PC-9 (cell line): ENCODE measurements at regions not wholly inside any gene's neighbourhood (a gene's known extent, or its start where the extent isn't known, plus 50 kb on each side); places are given as distances from the start of the nearest gene placed in this dataset.
A peak's percentile ranks its signal among the peaks of the same experiment; 100 is the strongest.

Source experiments
- BruUV-seq: library from RNA; stranded (reverse); fragments of 400-500 nt; replicated peaks from 2 replicates; lab custom pipeline; 2021; lab: Mats Ljungman, UMichigan
- CTCF ChIA-PET: fragments of 300-600 bp; sonication (Branson Sonifier 250); formaldehyde crosslinking; loops from one replicate; lab custom pipeline; 2022; ENCODE audit warnings: antibody characterized with exemption; lab: Charles Lee
- POLR2A ChIA-PET: fragments of 300-600 bp; sonication (Branson Sonifier 250); formaldehyde crosslinking; loops from one replicate; lab custom pipeline; 2022; ENCODE audit warnings: antibody characterized with exemption; ENCODE audit not compliant: unreplicated experiment; lab: Charles Lee
- DNase-seq, 2 experiments: peaks; one replicate each; pipeline versions ENCODE4 v3.0.0 to v3.0.0-alpha.2; 2015 to 2022; ENCODE audit warnings: mixed read lengths in 1 of 2
- H2AFZ ChIP-seq: fragments of 200-600 bp; sonication (generic); 2 replicates; pipeline ENCODE4 v1.8.1; 2017; ENCODE audit warnings: antibody characterized with exemption
- H3F3A ChIP-seq: fragments of 200-600 bp; sonication (generic); 2 replicates; pipeline ENCODE4 v1.8.1; 2017; ENCODE audit warnings: antibody characterized with exemption, mild to moderate bottlenecking, low read depth; ENCODE audit not compliant: insufficient read depth
- H3K27ac ChIP-seq: fragments of 200-600 bp; sonication (generic); 2 replicates; pipeline ENCODE4 v1.6.1; 2016; ENCODE audit warnings: mixed run types
- H3K27me3 ChIP-seq: fragments of 200-600 bp; sonication (generic); 2 replicates; pipeline ENCODE4 v1.6.1; 2016; ENCODE audit warnings: low read depth, mixed run types; ENCODE audit not compliant: insufficient read depth
- H3K36me3 ChIP-seq: fragments of 200-600 bp; sonication (generic); 2 replicates; pipeline ENCODE4 v1.6.1; 2016; ENCODE audit warnings: low read depth, mixed run types
- H3K4me1 ChIP-seq: fragments of 200-600 bp; sonication (generic); replicated peaks from 2 replicates; pipeline ENCODE4 v1.6.1; 2016; ENCODE audit warnings: mixed run types; ENCODE audit not compliant: insufficient read depth
- H3K4me2 ChIP-seq: fragments of 200-600 bp; sonication (generic); 2 replicates; pipeline ENCODE4 v1.6.1; 2017; ENCODE audit warnings: mixed run types
- H3K4me3 ChIP-seq: fragments of 200-600 bp; sonication (generic); 2 replicates; pipeline ENCODE4 v1.6.1; 2016; ENCODE audit warnings: mixed run types
- H3K79me2 ChIP-seq: fragments of 200-600 bp; sonication (generic); 2 replicates; pipeline ENCODE4 v1.6.1; 2017; ENCODE audit warnings: low read depth, mixed run types
- H3K9me2 ChIP-seq: fragments of 200-600 bp; sonication (generic); 2 replicates; pipeline ENCODE4 v1.8.1; 2017; ENCODE audit warnings: mild to moderate bottlenecking; ENCODE audit not compliant: insufficient read depth
- H3K9me3 ChIP-seq: fragments of 200-600 bp; sonication (generic); 2 replicates; pipeline ENCODE4 v1.8.1; 2016; ENCODE audit warnings: low read depth; ENCODE audit not compliant: insufficient read depth
- H4K20me1 ChIP-seq: fragments of 200-600 bp; sonication (generic); 2 replicates; pipeline ENCODE4 v1.8.1; 2017; ENCODE audit not compliant: insufficient read depth
- EZH2 ChIP-seq: fragments of 200-600 bp; sonication (generic); IDR thresholded peaks from 2 replicates; pipeline ENCODE4 v1.8.0; 2017; ENCODE audit warnings: antibody characterized with exemption, low read depth
- intact Hi-C: fragments of 100-400 bp; cut with micrococcal nuclease; formaldehyde crosslinking; loops from one replicate; pipeline ENCODE4 v1.10.0; 2022; ENCODE audit not compliant: unreplicated experiment
- TF ChIP-seq, protein P1 (sequence below): fragments of 200-600 bp; sonication (generic); conservative IDR thresholded peaks from 2 replicates; pipeline ENCODE4 v1.6.1; 2017; ENCODE audit warnings: mixed run types, antibody characterized with exemption, mild to moderate bottlenecking, moderate library complexity

DNA sequence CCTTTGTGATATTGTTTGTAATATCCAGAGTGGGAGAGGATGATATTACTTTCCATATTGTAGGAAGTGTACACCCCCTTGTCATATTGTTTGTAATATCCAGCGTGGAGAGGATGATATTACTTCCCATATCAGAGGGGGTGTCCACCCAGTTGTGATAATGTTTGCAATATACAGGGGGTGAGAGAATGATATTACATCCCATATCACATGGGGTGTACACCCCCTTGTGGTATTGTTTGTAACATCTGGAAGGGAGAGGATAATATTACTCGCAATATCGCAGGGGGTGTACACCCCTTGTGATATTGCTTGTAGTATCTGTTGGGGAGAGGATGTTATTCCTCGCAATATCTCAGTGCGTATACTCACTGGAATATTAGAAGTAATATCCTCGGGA lies 61.5 kb downstream of the PRSS23 start:
- intact Hi-C loops: no loop called here
- H3K27me3 ChIP-seq: no peaks in the 10 kb centered on the region
- no peak for DNase-seq
- H3K4me3 ChIP-seq: no peak overlapping the region
- no peaks in the 10 kb centered on the region for H3K79me2 ChIP-seq
- no peaks in the 10 kb centered on the region for H3K4me1 ChIP-seq
- no peak overlapping the region for H2AFZ ChIP-seq
- H4K20me1 ChIP-seq: no peaks in the 10 kb centered on the region
- no peaks in the 10 kb centered on the region for H3K9me3 ChIP-seq
- TF ChIP-seq, protein P1, sequence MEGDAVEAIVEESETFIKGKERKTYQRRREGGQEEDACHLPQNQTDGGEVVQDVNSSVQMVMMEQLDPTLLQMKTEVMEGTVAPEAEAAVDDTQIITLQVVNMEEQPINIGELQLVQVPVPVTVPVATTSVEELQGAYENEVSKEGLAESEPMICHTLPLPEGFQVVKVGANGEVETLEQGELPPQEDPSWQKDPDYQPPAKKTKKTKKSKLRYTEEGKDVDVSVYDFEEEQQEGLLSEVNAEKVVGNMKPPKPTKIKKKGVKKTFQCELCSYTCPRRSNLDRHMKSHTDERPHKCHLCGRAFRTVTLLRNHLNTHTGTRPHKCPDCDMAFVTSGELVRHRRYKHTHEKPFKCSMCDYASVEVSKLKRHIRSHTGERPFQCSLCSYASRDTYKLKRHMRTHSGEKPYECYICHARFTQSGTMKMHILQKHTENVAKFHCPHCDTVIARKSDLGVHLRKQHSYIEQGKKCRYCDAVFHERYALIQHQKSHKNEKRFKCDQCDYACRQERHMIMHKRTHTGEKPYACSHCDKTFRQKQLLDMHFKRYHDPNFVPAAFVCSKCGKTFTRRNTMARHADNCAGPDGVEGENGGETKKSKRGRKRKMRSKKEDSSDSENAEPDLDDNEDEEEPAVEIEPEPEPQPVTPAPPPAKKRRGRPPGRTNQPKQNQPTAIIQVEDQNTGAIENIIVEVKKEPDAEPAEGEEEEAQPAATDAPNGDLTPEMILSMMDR: peak; percentile 40; the same call in 1 of the 2 replicates
- TF ChIP-seq EZH2: no peak
- no peaks in the 10 kb centered on the region for H3K36me3 ChIP-seq
- ChIA-PET POLR2A (no interaction called here), CTCF (no interaction called here)
- no peak overlapping the region for H3K4me2 ChIP-seq
- no TSS peak for BruUV-seq
- no peak overlapping the region for H3K27ac ChIP-seq
- H3K9me2 ChIP-seq: no peaks in the 10 kb centered on the region
- H3F3A ChIP-seq: no peaks in the 10 kb centered on the region

GRCh38 chr11:86863476-86863875 lies 63.1 kb downstream of the PRSS23 start:
- CTCF ChIA-PET: no interaction called here
- intact Hi-C loops: no loop called here
- BruUV-seq: no TSS peak

GRCh38 chr11:86865436-86865835 lies 65.1 kb downstream of the PRSS23 start:
- no peaks in the 10 kb centered on the region for H3K79me2 ChIP-seq
- H3K4me1 ChIP-seq: no peaks in the 10 kb centered on the region
- no TSS peak for BruUV-seq
- no peak overlapping the region for H3K4me3 ChIP-seq
- H3K4me2 ChIP-seq: no peak overlapping the region
- CTCF ChIA-PET: interaction anchor here (0.7 kb wide), 1 partner anchor 258 kb away, joined by 3 read pairs; no protein-coding TSS in a partner anchor
- intact Hi-C loops: no loop called here
- no peak overlapping the region for H3K27ac ChIP-seq
- TF ChIP-seq, protein P1: no peak
- no peak for TF ChIP-seq EZH2
- POLR2A ChIA-PET: interaction anchor here (0.6 to 0.7 kb wide), 2 partner anchors 29 to 455 kb away, joined by 4 to 6 read pairs; no protein-coding TSS in a partner anchor
- H3F3A ChIP-seq: no peaks in the 10 kb centered on the region
- no peaks in the 10 kb centered on the region for H3K36me3 ChIP-seq
- no peaks in the 10 kb centered on the region for H3K27me3 ChIP-seq
- H4K20me1 ChIP-seq: no peaks in the 10 kb centered on the region
- DNase-seq: no peak
- no peak overlapping the region for H2AFZ ChIP-seq
- no peaks in the 10 kb centered on the region for H3K9me2 ChIP-seq
- H3K9me3 ChIP-seq: no peaks in the 10 kb centered on the region

More at GRCh38 chr11:86863476-86863875, 63.1 kb downstream of the PRSS23 start:
- POLR2A ChIA-PET: no interaction called here
- no peak overlapping the region for H3K4me3 ChIP-seq
- H3K4me1 ChIP-seq: no peaks in the 10 kb centered on the region
- no peak overlapping the region for H3K27ac ChIP-seq
- no peak for DNase-seq
- no peak for TF ChIP-seq EZH2
- TF ChIP-seq, protein P1: no peak
- no peaks in the 10 kb centered on the region for H3K36me3 ChIP-seq
- H2AFZ ChIP-seq: no peak overlapping the region
- H3K9me3 ChIP-seq: no peaks in the 10 kb centered on the region
- no peaks in the 10 kb centered on the region for H3K9me2 ChIP-seq
- H3F3A ChIP-seq: no peaks in the 10 kb centered on the region
- no peak overlapping the region for H3K4me2 ChIP-seq
- no peaks in the 10 kb centered on the region for H4K20me1 ChIP-seq
- H3K27me3 ChIP-seq: no peaks in the 10 kb centered on the region
- H3K79me2 ChIP-seq: no peaks in the 10 kb centered on the region
